HG02870 (cell line): ENCODE measurements at regions not wholly inside any gene's neighbourhood (a gene's known extent, or its start where the extent isn't known, plus 50 kb on each side); places are given as distances from the start of the nearest gene placed in this dataset.
"Not testable (repeated sequence)": the region's sequence is repeated elsewhere in the genome, so short reads cannot be mapped to it uniquely, and the experiment has no call there.

Source experiments
- ATAC-seq: cut with Tn5 transposase; IDR thresholded peaks from one replicate; pipeline ENCODE4 v1.9.1; 2021; ENCODE audit warnings: mild to moderate bottlenecking, moderate library complexity; ENCODE audit not compliant: unreplicated experiment

DNA sequence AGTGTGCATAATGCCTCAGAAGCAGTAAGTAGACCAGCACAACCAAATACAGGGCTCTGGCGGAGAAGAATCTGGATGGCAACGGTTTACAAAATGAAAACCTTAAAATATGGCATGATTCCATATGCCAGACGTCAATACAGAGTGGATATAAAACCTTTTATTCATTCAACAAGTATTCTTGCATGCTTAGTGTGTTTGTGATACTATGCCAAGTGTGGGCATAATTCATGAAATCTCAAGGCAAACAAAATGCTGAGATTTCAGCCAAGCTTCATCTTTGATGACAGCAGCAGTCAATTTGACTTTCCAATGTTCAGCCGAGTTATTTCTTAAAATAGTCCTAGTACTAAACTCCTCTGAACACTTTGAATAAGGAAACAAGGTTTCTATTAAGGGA lies 119.4 kb downstream of the CD24 start:
- no peak for ATAC-seq

DNA sequence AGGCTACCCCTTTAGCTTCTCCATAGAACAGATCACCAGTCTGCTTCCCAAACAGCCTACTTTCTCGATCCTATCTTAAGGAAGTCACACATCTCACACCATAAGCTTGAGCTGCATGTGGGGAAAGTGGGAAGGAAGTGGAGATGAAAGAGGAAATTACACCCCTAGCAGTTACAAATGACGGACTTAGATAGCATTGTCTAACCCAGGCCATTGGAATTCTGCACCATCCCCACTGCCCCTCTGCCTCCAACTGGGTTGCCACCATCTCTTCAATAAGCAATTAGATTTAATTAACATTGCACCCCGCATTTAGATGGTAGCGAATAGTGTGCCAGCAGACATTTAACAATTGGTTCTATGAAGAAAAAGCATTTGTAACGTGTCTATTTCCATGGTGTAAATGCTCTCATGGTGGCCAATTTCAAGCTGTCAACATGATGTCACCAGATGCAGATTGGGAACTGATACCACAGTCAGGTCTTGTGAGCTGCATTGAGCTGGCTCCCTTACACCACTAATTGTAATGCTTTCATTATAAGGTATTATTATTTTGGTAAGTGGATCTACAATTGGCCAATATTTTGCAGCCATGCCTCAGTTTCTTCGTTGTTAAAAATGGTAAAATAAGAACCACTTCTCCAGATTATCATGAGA lies 124.7 kb downstream of the CD24 start:
- ATAC-seq = no peak

DNA sequence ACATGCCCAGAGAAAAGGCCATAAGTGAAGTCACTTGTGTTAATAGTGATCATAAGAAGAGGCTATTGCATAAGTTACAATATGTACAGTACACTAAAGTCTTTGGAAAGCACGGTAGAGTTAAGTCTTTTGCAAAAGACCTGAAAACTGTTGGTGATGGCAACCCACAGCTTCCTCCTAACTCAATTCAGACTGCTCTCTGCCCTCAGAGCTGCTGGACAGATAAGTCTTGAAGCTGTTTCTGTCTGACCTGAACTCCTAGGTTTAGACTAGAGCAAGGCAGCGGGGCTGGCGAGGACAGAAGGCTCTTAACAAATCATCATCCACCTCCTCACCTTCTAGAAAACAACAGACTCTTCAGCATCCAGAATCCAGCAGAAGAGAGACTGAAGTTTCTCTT lies 125.4 kb downstream of the CD24 start:
- no peak for ATAC-seq

DNA sequence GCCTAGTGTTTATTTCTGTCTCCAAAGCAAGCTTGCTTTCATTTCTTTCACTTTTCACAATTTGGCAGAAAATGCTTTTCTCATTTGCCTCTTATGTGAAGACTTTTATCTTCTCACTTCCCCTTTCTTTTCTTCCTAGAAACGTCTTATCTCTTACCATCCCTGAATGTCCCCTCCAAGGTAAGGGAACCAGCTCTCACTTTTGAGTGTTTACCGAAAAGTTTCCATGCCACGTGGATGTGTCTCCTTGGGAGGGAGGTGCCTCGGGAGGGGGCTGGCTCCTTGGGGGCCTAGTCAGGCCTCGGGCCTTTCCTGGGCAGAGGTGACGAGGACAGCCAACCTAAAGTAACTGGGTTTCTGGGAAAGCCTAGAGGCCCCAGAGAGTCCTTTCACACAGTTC lies 127.4 kb downstream of the CD24 start:
- ATAC-seq = peak; percentile 39

DNA sequence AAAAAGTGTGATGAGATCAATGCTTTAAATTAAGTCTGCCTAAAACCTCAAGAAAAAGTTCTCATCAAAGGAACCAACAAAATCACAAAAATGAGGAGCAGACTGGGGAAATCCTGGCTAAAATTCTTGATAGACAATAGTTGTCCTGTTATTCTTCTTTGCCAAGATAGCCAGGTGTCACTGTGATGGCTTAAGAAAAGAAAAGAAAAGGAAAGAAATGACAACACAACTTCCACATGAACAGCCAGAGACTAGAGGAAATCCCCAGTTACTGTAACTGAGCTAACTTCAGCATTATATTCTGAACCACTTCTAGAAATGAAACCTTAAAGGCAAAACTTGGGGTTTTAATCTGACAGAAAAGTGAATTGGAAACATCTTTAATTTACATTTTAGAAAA lies 129.6 kb downstream of the CD24 start:
- peak; percentile 73 for ATAC-seq

DNA sequence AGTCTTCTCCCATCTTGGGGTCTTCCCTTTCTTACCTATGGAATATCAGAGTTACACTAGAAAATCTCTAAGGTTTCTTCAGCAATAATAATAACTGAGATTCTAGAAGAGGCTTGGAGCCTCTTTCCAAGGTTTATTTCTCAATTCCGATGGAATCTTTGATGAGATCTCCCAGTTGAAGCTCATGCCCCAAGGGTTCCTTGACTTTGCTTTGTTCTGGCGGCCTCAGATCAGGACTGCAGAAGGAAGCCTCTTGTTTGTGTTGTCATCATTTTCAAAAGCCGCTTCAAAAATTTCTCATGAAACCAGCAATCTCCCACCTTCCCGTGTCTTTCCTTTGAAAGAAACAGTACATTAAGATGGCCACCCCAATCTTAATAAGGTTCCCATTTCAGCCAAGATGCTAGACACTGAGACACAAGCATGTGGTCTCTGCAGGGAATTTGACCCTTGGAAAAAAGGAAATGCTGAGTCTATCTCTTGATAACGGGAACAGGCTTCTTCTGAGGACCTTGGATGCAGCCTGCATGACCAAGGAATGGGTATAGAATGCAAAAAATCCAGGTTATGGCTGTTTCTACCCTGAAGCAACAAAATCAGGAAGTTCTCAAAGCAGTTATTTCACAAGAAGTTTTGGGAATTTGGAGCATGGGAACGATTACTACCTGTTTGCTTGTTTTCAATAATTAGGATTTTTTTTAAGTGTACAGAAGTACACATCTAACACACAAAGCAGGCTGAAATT lies 141.6 kb downstream of the CD24 start:
- no peak for ATAC-seq

DNA sequence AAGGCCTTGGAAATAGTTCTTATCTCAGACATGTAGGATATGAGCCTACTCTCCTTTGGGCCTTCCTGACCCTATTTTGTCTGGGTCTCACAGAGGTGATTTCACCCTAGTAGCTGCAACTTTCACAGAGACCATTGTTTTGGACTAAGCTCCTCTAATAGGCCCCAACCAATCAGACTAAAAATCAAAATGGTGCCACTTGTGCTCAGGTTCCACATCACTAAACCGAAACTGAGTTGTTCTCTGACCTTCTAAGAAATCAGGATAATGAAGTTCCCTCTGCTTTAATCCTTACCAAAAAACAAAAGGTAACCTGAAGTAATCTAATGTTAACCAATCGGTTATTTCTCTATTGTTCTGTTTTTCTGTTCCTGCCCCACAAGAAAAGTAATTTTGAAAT lies 143.6 kb downstream of the CD24 start:
- no peak for ATAC-seq

DNA sequence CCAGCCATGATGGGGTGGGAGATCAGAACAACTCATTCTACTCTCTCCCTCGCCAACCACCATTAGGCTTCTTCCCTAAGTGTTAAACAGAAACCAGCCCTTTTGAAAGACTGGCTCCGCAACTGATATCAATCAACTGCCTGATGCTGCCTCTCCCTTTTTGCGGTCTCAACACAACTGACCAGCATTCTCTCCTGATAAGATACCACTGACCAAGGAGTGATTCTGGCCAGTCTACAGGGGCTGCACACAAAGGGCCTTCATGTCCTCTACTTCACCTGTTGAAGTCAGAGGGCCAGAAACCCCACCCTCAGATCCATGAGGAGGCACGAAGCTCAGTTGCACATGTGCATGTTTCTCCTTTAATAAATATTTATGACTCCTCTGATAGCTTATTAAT lies 145.1 kb downstream of the CD24 start:
- no peak for ATAC-seq

DNA sequence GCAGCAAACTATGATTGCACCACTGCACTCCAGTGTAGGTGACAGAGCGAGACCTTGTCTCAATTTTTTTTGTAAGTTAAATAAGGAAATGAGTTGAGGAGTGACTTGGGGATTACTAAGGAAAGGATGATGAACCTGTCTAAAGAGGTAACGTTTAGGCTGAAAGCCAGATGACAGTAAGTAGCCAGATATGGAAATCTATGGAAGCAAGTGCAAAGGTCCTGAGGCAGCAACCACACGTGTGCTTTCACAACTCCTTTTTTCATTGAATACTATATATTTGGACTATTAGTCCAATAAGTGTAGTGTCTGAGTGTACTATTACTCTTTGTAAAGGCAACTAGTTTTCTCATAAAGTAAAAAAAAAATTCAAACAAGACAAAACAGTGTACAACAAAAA lies 147.4 kb downstream of the CD24 start:
- ATAC-seq = no peak

DNA sequence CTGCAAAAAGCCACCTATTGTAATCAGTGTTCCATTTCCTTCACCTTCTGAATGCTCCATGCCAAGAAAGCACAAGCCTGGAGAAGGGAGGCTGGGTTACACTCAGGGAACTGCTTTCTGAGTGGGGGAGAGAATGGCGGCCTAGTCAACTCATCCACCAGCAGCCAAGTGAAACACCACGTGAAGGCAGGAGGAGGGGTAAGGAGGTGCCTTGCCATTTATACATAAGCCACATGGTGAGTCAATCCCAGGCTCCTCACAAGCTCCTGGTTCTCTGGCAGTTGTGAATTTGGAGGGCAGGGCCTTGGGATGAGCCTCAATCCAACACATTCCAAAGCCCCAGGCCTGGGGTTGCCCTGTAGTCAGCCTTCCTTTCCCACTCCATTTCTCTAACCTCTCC lies 149.4 kb downstream of the CD24 start:
- no peak for ATAC-seq

DNA sequence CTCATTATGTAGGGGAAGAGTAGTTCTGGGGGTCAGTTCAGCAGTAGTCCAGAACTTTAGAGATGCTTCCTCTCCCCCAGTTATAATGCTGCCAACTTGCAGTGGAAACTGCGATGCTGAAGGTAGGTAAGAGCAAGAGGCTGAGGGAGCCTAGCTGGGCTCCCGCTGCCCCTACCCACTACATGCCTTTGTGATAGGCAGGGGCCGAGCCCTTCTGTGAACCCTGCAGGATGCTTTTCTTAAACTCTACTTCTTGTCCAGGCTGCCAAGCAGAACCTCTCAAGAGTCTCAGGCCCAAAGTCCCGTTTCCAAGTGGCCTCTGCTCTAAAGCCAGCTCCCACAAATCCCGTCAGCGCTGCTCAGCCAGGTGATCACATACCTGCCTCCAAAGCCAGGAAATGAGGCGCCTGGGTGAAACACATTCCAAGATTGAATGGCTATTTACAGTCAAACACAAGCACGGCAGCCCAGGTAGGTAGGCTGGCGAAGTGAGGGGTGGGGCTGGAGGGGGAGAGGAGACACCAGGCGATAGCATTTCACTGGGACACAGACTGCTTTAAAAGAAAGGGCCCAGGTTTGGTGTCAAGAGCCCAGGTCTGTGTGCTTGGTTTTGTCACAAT lies 150.7 kb downstream of the CD24 start:
- ATAC-seq = no peak

DNA sequence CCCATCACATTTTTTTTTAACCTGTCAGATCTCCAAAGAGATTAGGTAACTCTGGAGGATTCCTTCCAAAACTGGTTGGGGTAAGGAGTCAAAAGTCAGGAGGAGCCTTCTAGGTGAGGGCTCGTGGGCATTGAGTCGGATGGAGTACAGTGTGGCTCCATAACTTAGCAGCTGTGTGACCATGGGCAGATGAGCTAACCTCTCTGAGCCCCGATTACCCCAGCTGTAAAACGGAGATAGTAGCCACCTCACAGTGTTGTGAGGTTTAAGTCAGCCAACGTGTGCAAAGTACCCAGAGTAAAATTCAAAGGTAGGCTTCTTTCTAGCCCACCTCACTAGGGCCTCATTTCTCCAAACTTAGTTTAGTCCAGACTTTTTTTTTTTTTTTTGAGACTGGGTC lies 151.5 kb downstream of the CD24 start:
- ATAC-seq = no peak

DNA sequence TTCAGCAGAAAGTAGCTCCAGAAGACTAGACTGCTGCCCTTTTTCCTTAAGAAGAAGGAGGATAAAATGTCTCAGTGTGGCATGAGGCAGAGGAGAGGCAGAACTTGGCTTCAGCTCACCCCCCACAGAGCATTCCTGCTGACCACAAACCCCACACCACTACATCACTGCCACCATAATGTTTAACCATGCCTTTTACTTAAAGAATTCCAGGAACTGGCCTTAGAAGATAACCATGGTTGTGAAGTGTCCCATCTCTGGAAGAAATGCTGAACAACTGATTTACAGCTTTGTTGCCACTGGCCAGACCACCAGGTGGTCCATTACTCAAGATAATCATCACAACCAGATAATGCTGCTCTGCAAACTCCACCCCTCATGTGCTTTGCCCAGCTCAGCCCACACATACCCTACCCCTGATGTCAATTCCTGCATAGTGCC lies 154.1 kb downstream of the CD24 start:
- ATAC-seq = no peak

DNA sequence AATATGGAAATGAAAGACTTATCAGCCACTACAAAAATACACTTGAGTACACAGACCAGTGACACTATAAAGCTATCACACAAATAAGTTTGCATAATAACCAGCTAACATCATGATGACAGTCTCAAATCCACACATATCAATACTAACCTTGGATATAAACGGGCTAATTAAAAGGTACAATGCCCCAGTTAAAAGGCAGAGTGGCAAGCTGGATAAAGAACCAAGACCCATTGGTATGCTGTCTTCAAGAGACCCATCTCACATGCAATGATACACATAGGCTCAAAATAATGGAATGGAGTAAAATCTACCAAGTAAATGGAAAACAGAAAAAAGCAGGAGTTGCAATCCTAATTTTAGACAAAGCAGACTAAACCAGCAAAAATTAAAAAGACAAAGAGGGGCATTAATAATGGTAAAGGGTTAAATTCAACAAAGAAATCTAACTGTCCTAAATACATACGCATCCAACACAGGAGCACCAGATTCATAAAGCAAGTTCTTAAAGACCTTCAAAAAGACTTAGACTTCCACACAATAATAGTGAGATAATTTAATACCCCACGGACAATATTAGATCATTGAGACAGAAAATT lies 163.3 kb downstream of the CD24 start:
- ATAC-seq = no peak

DNA sequence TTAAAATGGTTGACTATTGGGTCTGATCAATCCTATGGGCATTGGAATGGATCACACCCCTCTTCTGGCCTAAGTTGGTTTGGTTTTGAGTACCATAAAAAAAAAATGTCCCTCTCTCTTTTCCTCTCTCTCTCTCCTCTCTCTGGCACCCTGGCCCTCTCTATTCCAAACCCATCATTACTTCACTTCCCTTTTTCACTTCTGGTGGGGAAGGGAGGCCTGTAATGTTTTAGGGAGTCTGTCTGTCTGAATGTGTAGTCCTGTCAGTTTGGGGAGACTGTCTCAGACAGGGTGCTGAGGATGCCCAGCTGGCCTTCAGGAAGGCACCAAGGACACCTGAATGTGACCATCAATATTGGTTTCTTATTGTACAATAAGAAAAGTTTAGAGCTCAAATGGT lies 165.8 kb downstream of the CD24 start:
- no peak for ATAC-seq

DNA sequence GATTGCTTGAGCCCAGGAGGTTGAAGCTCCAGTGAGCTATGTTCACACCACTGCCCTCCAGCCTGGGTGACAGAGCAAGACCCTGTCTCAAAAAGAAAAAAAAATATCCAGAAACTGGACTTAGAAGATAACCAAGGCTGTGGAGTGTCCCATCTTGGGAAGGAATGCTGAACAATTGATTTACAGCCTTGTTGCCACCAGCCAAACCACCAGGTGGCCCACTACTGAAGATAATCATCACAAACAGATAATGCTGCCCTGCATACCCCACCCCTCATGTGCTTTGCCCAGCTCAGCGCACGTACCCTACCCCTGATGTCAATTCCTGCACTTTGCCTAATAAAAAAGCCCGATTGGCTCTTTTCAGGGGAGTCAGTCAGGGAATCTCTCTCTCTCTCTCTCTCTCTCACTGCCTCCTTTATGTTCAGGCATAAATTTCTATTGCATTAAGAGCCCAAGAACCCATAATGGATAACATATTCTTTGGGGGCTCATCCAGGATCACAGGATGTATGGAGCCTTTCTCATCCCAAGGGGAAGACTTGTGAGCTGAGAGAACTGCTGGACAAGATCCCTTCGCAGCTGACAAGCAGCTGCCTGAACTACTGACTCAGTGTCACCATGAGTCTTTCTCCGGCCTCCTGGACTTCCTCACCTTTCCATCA lies 166.4 kb downstream of the CD24 start:
- no peak for ATAC-seq

DNA sequence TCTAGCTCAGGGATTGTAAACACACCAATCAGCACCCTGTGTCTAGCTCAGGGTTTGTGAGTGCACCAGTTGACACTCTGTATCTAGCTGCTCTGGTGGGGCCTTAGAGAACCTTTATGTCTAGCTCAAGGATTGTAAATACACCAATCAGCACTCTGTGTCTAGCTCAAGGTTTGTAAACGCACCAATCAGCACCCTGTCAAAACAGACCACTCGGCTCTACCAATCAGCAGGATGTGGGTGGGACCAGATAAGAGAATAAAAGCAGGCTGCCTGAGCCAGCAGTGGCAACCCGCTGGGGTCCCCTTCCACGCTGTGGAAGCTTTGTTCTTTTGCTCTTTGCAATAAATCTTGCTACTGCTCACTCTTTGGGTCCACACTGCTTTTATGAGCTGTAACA lies 168.3 kb downstream of the CD24 start:
- ATAC-seq = not testable (repeated sequence)

DNA sequence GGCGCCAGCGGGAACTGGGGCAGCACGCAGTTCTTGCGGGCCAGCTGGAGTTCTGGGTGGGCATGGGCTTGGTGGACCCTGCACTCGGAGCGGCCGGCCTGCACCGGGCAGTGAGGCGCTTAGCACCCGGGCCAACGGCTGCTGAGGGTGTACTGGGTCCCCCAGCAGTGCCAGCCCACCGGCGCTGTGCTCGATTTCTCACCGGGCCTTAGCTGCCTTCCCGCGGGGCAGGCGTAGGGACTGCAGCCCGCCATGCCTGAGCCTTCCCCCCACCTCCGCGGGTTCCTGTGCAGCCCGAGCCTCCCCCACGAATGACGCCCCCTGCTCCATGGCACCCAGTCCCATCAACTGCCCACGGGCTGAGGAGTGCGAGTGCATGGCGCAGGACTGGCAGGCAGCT lies 168.8 kb downstream of the CD24 start:
- ATAC-seq = no peak

DNA sequence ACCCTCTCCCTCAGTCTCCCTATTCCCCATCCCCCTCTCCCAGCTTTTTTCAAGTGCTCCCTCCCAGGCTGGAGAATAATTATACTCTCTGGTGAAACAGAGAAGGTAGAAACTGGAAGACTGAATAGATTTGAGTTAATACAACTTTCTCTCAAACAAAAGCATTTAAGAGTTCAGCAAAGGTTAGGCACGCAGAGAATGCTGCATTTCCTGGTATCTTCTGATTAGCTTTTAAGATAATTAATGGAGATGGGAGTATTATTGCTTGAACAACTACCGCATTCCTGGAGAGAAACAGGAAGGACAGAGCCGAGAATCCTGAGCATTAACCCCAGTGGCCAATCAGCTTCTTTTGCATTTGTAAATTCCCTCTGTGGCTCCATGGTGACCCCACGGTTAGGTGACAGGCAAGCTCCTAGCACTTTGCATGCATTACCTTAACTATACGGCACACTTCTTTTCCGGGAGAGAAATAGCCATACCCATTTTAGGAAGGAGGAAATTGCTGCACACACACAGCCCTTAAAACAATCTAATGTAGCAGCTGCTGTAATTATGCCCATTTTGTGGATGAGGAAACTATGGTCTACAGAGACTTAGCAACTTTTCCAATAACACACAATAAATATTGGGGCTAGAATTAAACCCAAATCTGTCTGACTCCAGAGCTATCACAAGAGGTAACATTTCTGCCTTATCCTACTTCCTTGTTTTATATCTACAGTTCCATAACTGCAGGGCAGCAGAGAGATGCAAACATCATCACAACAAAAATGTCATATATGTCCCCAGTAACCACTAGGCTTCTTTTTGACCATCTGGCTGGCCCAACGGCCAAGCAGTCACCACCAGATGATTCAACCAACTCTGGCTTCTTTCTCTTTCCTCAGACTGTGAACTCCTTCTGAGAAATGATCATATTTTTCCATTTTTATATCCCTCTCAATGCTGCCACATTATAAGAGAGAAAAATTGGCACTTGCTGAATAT lies 169.9 kb downstream of the CD24 start:
- ATAC-seq = no peak

DNA sequence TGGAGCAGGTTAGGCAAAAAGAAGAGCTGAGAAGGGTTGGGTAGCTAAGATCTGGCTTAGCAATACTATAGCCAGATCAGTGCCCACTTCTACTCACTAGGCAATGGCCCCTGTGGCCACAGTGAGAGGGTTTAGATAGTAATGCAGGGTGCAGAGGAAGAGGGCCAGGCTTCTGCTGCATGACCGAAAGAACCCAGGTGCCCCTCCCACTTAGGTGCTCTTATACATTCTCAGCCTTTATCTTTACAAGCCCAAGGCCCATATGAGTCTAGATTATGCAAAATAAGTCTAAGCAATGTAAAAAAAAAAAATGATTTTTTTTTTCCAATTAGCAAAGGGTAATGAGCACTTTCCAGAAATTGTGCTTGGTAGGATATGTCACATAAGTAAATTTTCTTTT lies 171.3 kb downstream of the CD24 start:
- ATAC-seq = no peak
